HG03175 (cell line): ENCODE measurements at regions not wholly inside any gene's neighbourhood (a gene's known extent, or its start where the extent isn't known, plus 50 kb on each side); places are given as distances from the start of the nearest gene placed in this dataset.
"Not testable (repeated sequence)": the region's sequence is repeated elsewhere in the genome, so short reads cannot be mapped to it uniquely, and the experiment has no call there.

Experiments
- ATAC-seq: cut with Tn5 transposase; IDR thresholded peaks from one replicate; pipeline ENCODE4 v1.9.1; 2021; ENCODE audit warnings: mild to moderate bottlenecking, moderate library complexity; ENCODE audit not compliant: unreplicated experiment

DNA sequence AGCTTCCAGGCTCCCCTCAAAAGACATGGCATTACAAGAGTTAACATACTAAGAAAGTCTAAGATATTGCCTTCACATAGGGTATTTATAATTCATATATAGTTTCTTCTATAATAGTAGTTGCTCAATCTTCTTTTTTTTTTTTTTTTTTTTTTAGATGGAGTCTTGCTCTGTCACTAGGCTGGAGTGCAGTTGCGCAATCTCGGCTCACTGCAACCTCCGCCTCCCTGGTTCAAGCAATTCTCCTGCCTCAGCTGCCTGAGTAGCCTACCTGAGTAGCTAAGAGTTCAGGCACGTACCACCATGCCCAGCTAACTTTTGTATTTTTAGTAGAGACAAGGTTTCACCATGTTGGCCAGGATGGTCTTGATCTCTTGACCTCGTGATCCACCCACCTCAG lies 337.0 kb downstream of the FAM181B start:
- ATAC-seq = not testable (repeated sequence)

GRCh38 chr11:82384308-82384707 lies 349.4 kb downstream of the FAM181B start:
- ATAC-seq = no peak

DNA sequence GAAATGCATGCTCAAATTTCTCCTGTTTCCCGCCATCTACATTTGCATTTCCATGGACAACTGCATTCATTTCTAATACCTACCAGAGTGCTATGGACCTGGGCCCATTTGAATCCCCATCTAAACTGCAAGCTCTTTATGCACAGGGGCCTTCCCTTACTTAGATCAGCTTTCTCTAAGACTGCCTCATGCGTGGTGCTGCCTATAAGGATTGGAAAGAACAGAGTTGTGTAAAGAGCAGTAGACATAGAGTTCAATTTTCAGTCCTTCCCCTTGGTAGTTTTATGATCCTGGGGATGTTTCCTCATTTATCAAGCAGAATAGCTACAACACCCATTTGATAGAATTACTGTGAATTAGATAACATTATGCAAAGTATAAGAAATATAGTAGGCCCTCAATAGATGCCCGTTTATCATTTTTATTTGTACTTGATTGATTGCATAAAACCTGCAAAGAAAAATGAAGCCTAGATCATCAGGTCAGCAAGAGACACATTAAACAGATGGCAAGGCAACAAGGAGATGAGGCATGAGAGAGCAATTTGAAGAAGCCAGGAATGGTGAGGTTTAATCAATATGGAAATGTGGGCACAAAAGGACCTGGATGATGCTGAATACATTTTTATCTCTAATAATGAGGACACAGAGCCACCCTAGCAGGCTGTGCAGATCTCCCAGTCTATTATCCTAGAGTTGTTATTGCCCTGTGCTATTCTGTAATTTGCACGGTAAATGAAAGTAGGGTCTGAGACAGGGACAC lies 359.7 kb downstream of the FAM181B start:
- no peak for ATAC-seq

DNA sequence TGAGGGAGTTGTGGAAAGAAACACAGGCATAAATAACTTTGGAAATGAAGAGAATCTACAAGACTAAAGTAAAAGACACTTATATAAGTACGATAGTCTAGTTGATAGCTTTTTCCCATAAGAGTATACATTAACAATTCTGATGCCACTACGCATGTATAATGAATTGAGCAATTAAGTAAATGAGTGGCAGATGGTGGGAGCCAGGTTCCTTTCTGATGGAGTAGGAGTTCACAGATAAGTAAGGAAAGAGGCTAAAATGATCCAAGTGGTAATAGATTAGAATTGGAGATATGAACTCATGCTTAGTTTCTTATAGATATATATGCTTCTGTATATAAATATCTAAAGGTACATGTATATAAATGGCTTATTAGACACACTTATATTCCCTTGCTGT lies 368.3 kb downstream of the FAM181B start:
- no peak for ATAC-seq

GRCh38 chr11:82356316-82356715 lies 377.3 kb downstream of the FAM181B start:
- no peak for ATAC-seq

GRCh38 chr11:82355313-82355823 lies 378.3 kb downstream of the FAM181B start:
- ATAC-seq = no peak

GRCh38 chr11:82326853-82327252 lies 406.8 kb downstream of the FAM181B start:
- no peak for ATAC-seq

DNA sequence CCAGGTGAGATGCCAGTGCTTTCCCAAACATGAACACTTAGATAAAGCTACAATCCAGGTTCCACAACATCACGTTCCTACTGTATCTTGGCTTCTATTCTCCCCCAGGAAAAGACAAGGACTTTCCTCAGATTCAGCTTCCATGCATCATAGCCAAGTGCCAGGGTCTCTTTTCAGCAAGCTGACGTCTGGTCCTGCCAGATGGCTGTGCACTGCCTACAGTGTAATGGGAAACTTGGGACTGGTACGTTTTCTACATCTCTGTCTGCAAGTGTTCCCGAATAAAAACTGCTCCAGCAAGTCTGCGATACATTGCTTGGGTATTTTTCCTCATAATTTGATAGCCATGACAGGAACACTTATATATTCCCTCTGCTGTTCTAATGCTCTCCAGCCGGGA lies 412.5 kb downstream of the FAM181B start:
- no peak for ATAC-seq

- peak; percentile 68 for ATAC-seq
These were observed 418.6 kb downstream of the FAM181B start for GRCh38 chr11:82315093-82315492.

DNA sequence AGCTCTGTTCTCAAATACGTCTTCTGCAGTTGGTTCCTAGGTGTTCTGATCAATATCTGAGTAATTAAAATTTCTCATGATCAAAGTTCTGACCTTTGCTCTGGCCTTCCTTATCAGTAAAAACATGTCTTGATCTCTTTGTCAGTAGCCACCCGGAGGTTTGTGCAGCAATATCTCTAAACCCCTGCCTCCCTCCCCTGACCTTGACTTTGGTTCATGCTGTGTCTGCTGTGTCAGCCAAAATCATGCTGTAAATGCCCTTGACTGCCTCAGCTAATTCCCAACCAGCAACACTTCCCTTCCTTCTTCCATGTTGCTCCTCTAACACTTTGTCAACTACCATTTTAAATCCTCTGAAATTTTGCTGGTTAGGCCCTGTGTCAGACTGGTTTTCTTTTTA lies 424.7 kb downstream of the FAM181B start:
- no peak for ATAC-seq

DNA sequence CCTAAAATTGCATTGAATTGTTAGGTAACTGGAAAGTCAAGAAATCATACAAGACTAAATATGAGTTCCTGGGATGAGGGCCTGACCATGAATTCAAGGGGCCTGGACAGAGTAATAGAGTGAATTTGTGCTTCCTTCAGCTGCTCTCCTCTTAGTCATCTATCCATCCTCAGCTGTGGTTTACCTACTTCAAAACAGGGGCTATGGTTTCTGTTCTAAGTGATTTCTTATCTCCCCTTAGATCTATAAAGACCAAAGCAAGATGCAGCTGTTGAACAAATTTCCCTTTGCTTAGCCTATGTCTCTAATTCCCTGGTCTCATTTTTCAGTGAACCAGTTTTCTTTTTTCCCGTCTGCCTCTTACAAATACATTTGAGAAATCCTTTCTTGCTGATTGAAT lies 428.5 kb downstream of the FAM181B start:
- ATAC-seq = no peak

- no peak for ATAC-seq
These were observed 430.0 kb downstream of the FAM181B start for GRCh38 chr11:82303671-82304070.

GRCh38 chr11:82288471-82288870 lies 445.2 kb downstream of the FAM181B start:
- ATAC-seq = no peak

- no peak for ATAC-seq
These were observed 462.8 kb downstream of the FAM181B start for GRCh38 chr11:82270870-82271269.

GRCh38 chr11:82268627-82269026 lies 465.0 kb downstream of the FAM181B start:
- ATAC-seq = no peak

GRCh38 chr11:82267186-82267585 lies 466.5 kb downstream of the FAM181B start:
- no peak for ATAC-seq

- ATAC-seq = no peak
These were observed 472.3 kb downstream of the FAM181B start for GRCh38 chr11:82261367-82261766.

DNA sequence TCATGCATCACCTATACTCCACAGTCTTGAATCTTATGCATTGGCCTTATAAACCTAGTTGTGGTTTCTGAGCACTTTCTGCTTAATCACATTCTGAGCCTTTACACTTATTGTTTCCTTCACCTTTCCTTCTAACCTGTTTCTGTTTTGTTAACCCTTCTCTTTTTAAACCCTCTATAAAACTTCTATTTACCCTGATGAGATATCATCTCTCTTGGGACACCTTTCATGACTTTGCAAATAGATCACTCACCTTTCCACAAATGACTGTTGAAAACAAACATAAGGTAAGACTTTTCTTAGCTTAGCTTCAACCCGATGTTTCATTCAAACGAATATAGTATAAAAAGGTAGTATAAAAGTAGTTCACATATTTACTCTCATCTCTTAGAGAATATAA lies 483.6 kb downstream of the FAM181B start:
- ATAC-seq = no peak

DNA sequence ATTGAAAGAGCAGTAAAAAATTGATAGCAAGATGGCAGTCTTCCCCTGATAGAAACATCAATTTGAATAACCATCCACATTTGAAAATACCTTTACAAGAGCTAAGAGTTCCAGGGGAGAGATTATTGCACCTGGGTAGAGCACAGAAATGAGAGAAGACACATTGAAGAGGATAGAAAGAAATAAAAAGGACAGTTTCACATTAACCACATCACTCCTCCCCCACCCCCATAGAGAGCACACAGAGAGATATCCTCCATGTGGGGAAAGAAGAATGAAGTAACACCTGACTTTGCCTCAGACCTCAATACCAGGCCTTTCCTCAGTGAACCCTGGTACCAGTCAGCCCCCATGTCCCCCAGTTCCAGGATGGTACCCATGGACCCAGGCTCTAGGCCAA lies 486.7 kb downstream of the FAM181B start:
- no peak for ATAC-seq

- ATAC-seq = no peak
These were observed 494.2 kb downstream of the FAM181B start for GRCh38 chr11:82239498-82239897.

DNA sequence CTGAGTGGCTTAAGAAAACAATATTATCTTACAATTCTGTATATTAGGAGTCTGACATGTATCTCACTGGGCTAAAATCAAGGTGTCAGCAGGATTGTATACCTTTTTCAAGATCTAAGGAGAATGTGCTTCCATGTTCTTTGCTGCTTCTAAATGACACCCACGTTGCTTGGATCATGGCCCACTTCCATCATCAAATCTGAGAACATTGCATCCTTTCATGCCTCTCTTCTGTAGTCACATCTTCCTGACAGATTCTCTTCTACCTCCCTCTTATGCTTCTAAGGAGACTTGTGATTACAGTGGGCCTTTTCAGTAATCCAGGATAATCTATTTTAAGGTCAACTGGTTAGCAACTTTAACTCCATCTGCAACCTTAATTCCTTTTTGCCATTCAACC lies 499.4 kb downstream of the FAM181B start:
- no peak for ATAC-seq

DNA sequence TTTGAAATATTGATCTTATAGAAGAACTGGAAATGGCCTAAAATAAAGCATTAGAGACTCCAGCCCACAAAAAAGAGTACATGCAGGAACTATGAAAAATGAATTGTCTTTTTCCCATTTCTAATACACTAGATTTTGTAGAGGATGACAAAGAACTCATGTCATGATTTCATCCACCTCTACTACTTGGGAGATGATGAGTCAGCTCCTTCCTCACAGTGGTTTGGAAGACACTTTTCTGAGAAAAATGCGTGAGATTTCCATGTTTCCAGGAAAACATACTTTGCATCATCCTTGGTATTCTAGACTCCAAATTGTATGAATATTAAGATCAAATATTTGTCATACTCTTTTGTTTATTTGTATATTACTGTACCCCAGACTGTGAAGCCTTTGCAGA lies 500.5 kb downstream of the FAM181B start:
- ATAC-seq = no peak

- ATAC-seq = no peak
These were observed 504.3 kb downstream of the FAM181B start for GRCh38 chr11:82229341-82229740.
